SK-N-SH (cell line): ENCODE measurements at regions not wholly inside any gene's neighbourhood (a gene's known extent, or its start where the extent isn't known, plus 50 kb on each side); places are given as distances from the start of the nearest gene placed in this dataset.

Source experiments
- CTCF ChIA-PET: fragments of 300-600, 350-600 bp; formaldehyde crosslinking; extraction: SDS; loops from one replicate; lab custom pipeline; 2021; lab: Yijun Ruan, JAX
- POLR2A ChIA-PET: fragments of 350-600 bp; sonication (Branson Sonifier 250); formaldehyde crosslinking; extraction: SDS; loops from one replicate; lab custom pipeline; 2020; ENCODE audit warnings: antibody characterized with exemption, inconsistent platforms; lab: Yijun Ruan, JAX
- DNase-seq: peaks from one replicate; pipeline ENCODE4 v3.0.0; 2012
- H2AFZ ChIP-seq: fragments of 200-600 bp; sonication (generic); 2 replicates; pipeline ENCODE4 v1.8.1; 2016; ENCODE audit warnings: antibody characterized with exemption, mild to moderate bottlenecking, low read depth
- H3F3A ChIP-seq: fragments of 200-600 bp; sonication (generic); replicated peaks from 2 replicates; pipeline ENCODE3; 2016; ENCODE audit warnings: antibody characterized with exemption, mild to moderate bottlenecking; ENCODE audit not compliant: insufficient read depth
- H3K27ac ChIP-seq, 2 experiments: fragments of 200-500 bp in 1 of 2; fragments of 200-600 bp in 1 of 2; sonication (Bioruptor generic) in 1 of 2; sonication (generic), shearing (Covaris generic) in 1 of 2; 2 replicates each; pipeline versions ENCODE4 v1.5.1 to v1.6.1; 2014 to 2016; ENCODE audit warnings: low read depth in 2 of 2, inconsistent platforms in 1 of 2, low read length in 1 of 2, mild to moderate bottlenecking in 1 of 2, mixed read lengths in 1 of 2
- H3K27me3 ChIP-seq: fragments of 200-600 bp; sonication (generic), shearing (Covaris generic); 2 replicates; pipeline ENCODE4 v1.6.1; 2016; ENCODE audit warnings: mixed run types; ENCODE audit not compliant: insufficient read depth
- H3K36me3 ChIP-seq, 2 experiments: fragments of 200-500 bp in 1 of 2; fragments of 200-600 bp in 1 of 2; sonication (Bioruptor generic) in 1 of 2; sonication (generic) in 1 of 2; replicated peaks in 1 of 2; 2 replicates each; pipeline versions ENCODE3 to v1.5.1; 2014 to 2016; ENCODE audit warnings: low read length in 1 of 2, mild to moderate bottlenecking in 1 of 2; ENCODE audit not compliant: insufficient read depth in 2 of 2, control insufficient read depth in 1 of 2
- H3K4me1 ChIP-seq, 2 experiments: fragments of 200-500 bp in 1 of 2; fragments of 200-600 bp in 1 of 2; sonication (Bioruptor generic) in 1 of 2; sonication (generic), shearing (Covaris generic) in 1 of 2; 2 replicates each; pipeline versions ENCODE4 v1.5.1 to v1.6.1; 2014 to 2016; ENCODE audit warnings: low read depth in 1 of 2, low read length in 1 of 2, mixed run types in 1 of 2; ENCODE audit not compliant: insufficient read depth in 2 of 2, control insufficient read depth in 1 of 2
- H3K4me2 ChIP-seq: fragments of 200-600 bp; sonication (generic), shearing (Covaris generic); 2 replicates; pipeline ENCODE4 v1.6.1; 2017; ENCODE audit warnings: mixed run types
- H3K4me3 ChIP-seq, 2 experiments: fragments of 200-500 bp in 1 of 2; fragments of 200-600 bp in 1 of 2; sonication (Bioruptor generic) in 1 of 2; sonication (generic), shearing (Covaris generic) in 1 of 2; 2 replicates each; pipeline versions ENCODE4 v1.5.1 to v1.8.1; 2014 to 2016; ENCODE audit warnings: low read depth in 2 of 2, inconsistent platforms in 1 of 2, low read length in 1 of 2, mild to moderate bottlenecking in 1 of 2, mixed read lengths in 1 of 2, moderate library complexity in 1 of 2
- H3K79me2 ChIP-seq: fragments of 200-600 bp; sonication (generic); 2 replicates; pipeline ENCODE4 v1.8.1; 2017; ENCODE audit warnings: mild to moderate bottlenecking; ENCODE audit not compliant: insufficient read depth
- H3K9ac ChIP-seq: fragments of 200-600 bp; sonication (generic); 2 replicates; pipeline ENCODE4 v1.6.1; 2017; ENCODE audit warnings: mixed run types
- H3K9me2 ChIP-seq: fragments of 200-600 bp; sonication (generic); 2 replicates; pipeline ENCODE4 v1.6.1; 2017; ENCODE audit warnings: mixed run types
- H3K9me3 ChIP-seq: fragments of 200-600 bp; sonication (generic); 2 replicates; pipeline ENCODE4 v1.6.1; 2017; ENCODE audit warnings: mixed run types, mild to moderate bottlenecking, moderate library complexity
- H4K20me1 ChIP-seq: fragments of 200-600 bp; sonication (generic); 2 replicates; pipeline ENCODE4 v1.6.1; 2017; ENCODE audit warnings: mild to moderate bottlenecking, mixed run types; ENCODE audit not compliant: insufficient read depth
- CTCF ChIP-seq: fragments of 200-600 bp; sonication (generic); IDR thresholded peaks from 2 replicates; pipeline ENCODE4 v1.6.1; 2017; ENCODE audit warnings: antibody characterized with exemption, mild to moderate bottlenecking, moderate library complexity
- ELF1 ChIP-seq: IDR thresholded peaks from 2 replicates; pipeline ENCODE4 v1.4.0; 2012
- FOXJ3 ChIP-seq: sonication (generic); formaldehyde crosslinking; IDR thresholded peaks from 2 replicates; pipeline ENCODE4 v1.5.1; 2020; ENCODE audit warnings: mild to moderate bottlenecking, missing genetic modification reagents
- JUND ChIP-seq: IDR thresholded peaks from 2 replicates; pipeline ENCODE4 v1.4.0; 2012
- MXI1 ChIP-seq: IDR thresholded peaks from 2 replicates; pipeline ENCODE4 v1.6.1; 2012; ENCODE audit warnings: mild to moderate bottlenecking, low read depth, low read length, improper control_type of control experiment
- NFIC ChIP-seq: IDR thresholded peaks from 2 replicates; pipeline ENCODE4 v1.4.0; 2012; ENCODE audit warnings: borderline replicate concordance
- NRF1 ChIP-seq: IDR thresholded peaks from 2 replicates; pipeline ENCODE4 v1.6.1; 2012; ENCODE audit warnings: low read depth, mild to moderate bottlenecking, low read length
- PBX3 ChIP-seq: IDR thresholded peaks from 2 replicates; pipeline ENCODE4; 2012
- POLR2AphosphoS5 ChIP-seq: IDR thresholded peaks from 2 replicates; pipeline ENCODE4 v1.6.1; 2012; ENCODE audit warnings: low read depth, low read length
- RCOR1 ChIP-seq: fragments of 150-350 bp; IDR thresholded peaks from 2 replicates; pipeline ENCODE4 v1.6.1; 2017; ENCODE audit warnings: antibody characterized with exemption, low read length
- TCF12 ChIP-seq: IDR thresholded peaks from 2 replicates; pipeline ENCODE4 v1.4.0; 2012
- TEAD4 ChIP-seq: IDR thresholded peaks from 2 replicates; pipeline ENCODE4 v1.4.0; 2012; ENCODE audit warnings: mild to moderate bottlenecking, borderline replicate concordance; ENCODE audit not compliant: insufficient read depth
- WGBS: methylation state at CpG from one replicate; pipeline ENCODE4 v1.1.6; 2017; ENCODE audit warnings: low lambda C conversion rate; 5-methylcytosine and 5-hydroxymethylcytosine counted together

- H3K9me3 ChIP-seq, result no peaks in the 10 kb centered on the region
- no peak overlapping the region for H3K9ac ChIP-seq
- H3F3A ChIP-seq, result no peaks in the 10 kb centered on the region
- DNase-seq, result no peak
- WGBS, result 33% methylated on average over 4 of the region's 4 CpGs
- CTCF ChIA-PET, result no interaction called here
- no peaks in the 10 kb centered on the region for H4K20me1 ChIP-seq
- no peaks in the 10 kb centered on the region; a peak in 1 of 4 replicates for H3K4me1 ChIP-seq
- no peaks in the 10 kb centered on the region for H3K27me3 ChIP-seq
- no peak overlapping the region for H3K27ac ChIP-seq
- H3K36me3 ChIP-seq, result no peaks in the 10 kb centered on the region
- no peak overlapping the region for H2AFZ ChIP-seq
- H3K4me2 ChIP-seq, result no peak overlapping the region
- no peak for TF ChIP-seq TEAD4
- no peak for TF ChIP-seq JUND
- TF ChIP-seq NFIC, result no peak
- TF ChIP-seq TCF12, result no peak
- TF ChIP-seq PBX3, result no peak
- no peak for TF ChIP-seq MXI1
- TF ChIP-seq POLR2AphosphoS5, result no peak
- TF ChIP-seq RCOR1, result no peak
- POLR2A ChIA-PET, result no interaction called here
- H3K79me2 ChIP-seq, result no peaks in the 10 kb centered on the region
- H3K4me3 ChIP-seq, result no peak overlapping the region
- no peaks in the 10 kb centered on the region for H3K9me2 ChIP-seq
These were observed 194.2 kb upstream of the ASIC2 start for GRCh38 chr17:33487187-33487879.

GRCh38 chr17:33491871-33492481, 198.9 kb upstream of the ASIC2 start:
- no peaks in the 10 kb centered on the region for H3K9me2 ChIP-seq
- no peaks in the 10 kb centered on the region for H4K20me1 ChIP-seq
- WGBS, result 57% methylated on average over 9 of the region's 9 CpGs
- POLR2A ChIA-PET, result no interaction called here
- no peak overlapping the region for H3K9ac ChIP-seq
- H3K4me3 ChIP-seq, result no peak overlapping the region
- no peaks in the 10 kb centered on the region for H3K27me3 ChIP-seq
- H3F3A ChIP-seq, result no peaks in the 10 kb centered on the region
- TF ChIP-seq TCF12 (no peak), TEAD4 (no peak), NRF1 (no peak), ELF1 (no peak), CTCF (no peak), POLR2AphosphoS5 (no peak), PBX3 (no peak), FOXJ3 (CRISPR knock-in tag) (no peak)
- H3K4me2 ChIP-seq, result no peak overlapping the region
- no peaks in the 10 kb centered on the region for H3K4me1 ChIP-seq
- H3K79me2 ChIP-seq, result no peaks in the 10 kb centered on the region
- no peak overlapping the region for H3K27ac ChIP-seq
- no peaks in the 10 kb centered on the region for H3K9me3 ChIP-seq
- CTCF ChIA-PET, result interaction anchor here (1.5 to 2.4 kb wide), 3 partner anchors 16 to 30 kb away, joined by 4 to 9 read pairs (median 5); no protein-coding TSS in a partner anchor
- H3K36me3 ChIP-seq, result no peaks in the 10 kb centered on the region
- no peak for DNase-seq
- H2AFZ ChIP-seq, result no peak overlapping the region
